H9 (cell line): ENCODE measurements at regions not wholly inside any gene's neighbourhood (a gene's known extent, or its start where the extent isn't known, plus 50 kb on each side); places are given as distances from the start of the nearest gene placed in this dataset.

ENCODE experiments used
- DNase-seq: peaks from one replicate; pipeline ENCODE4 v3.0.0-alpha.2; 2017
- H2AFZ ChIP-seq: one replicate; pipeline ENCODE4 v1.6.1; 2013; ENCODE audit warnings: mild to moderate bottlenecking, low read length, control low read depth, moderate library complexity
- H2AK5ac ChIP-seq: 2 replicates; pipeline ENCODE4 v1.6.1; 2013; ENCODE audit warnings: low read length, control low read depth, mixed read lengths; ENCODE audit not compliant: insufficient read length
- H2BK120ac ChIP-seq: one replicate; pipeline ENCODE4 v1.6.1; 2013; ENCODE audit warnings: low read depth, mild to moderate bottlenecking, low read length, control low read depth, inconsistent platforms; ENCODE audit not compliant: poor library complexity, severe bottlenecking
- H2BK12ac ChIP-seq: 2 replicates; pipeline ENCODE4 v1.6.1; 2013; ENCODE audit warnings: low read length, control low read depth, mixed read lengths, low read depth; ENCODE audit not compliant: insufficient read length
- H2BK15ac ChIP-seq: 2 replicates; pipeline ENCODE4 v1.6.1; 2013; ENCODE audit warnings: low read depth, low read length, control low read depth
- H2BK20ac ChIP-seq: one replicate; pipeline ENCODE4 v1.6.1; 2013; ENCODE audit warnings: low read depth, mild to moderate bottlenecking, low read length, control low read depth, inconsistent platforms; ENCODE audit not compliant: poor library complexity, severe bottlenecking
- H2BK5ac ChIP-seq: 2 replicates; pipeline ENCODE4 v1.6.1; 2013; ENCODE audit warnings: low read length, control low read depth, mixed read lengths; ENCODE audit not compliant: insufficient read length
- H3K14ac ChIP-seq: 2 replicates; pipeline ENCODE4 v1.6.1; 2013; ENCODE audit warnings: low read length, control low read depth; ENCODE audit not compliant: insufficient read depth
- H3K18ac ChIP-seq: 2 replicates; pipeline ENCODE4 v1.6.1; 2013; ENCODE audit warnings: low read depth, mild to moderate bottlenecking, mixed read lengths, low read length, control low read depth; ENCODE audit not compliant: insufficient read length
- H3K23ac ChIP-seq: 2 replicates; pipeline ENCODE4 v1.6.1; 2013; ENCODE audit warnings: low read length, control low read depth, mixed read lengths, low read depth; ENCODE audit not compliant: insufficient read length
- H3K23me2 ChIP-seq: 2 replicates; pipeline ENCODE4 v1.6.1; 2013; ENCODE audit warnings: low read depth, mild to moderate bottlenecking, mixed read lengths, low read length, control low read depth; ENCODE audit not compliant: insufficient read length, poor library complexity, severe bottlenecking
- H3K27ac ChIP-seq: 2 replicates; pipeline ENCODE4 v1.5.1; 2013; ENCODE audit warnings: low read length, control low read depth, mixed read lengths, low read depth; ENCODE audit not compliant: insufficient read length
- H3K27me3 ChIP-seq: 2 replicates; pipeline ENCODE4 v1.6.1; 2013; ENCODE audit warnings: low read length, control low read depth, inconsistent platforms; ENCODE audit not compliant: insufficient read depth
- H3K4ac ChIP-seq: 2 replicates; pipeline ENCODE4 v1.6.1; 2013; ENCODE audit warnings: low read depth, mild to moderate bottlenecking, control low read depth, inconsistent platforms, low read length, moderate library complexity
- H3K4me1 ChIP-seq: 2 replicates; pipeline ENCODE4 v1.6.1; 2013; ENCODE audit warnings: low read length, control low read depth, inconsistent platforms; ENCODE audit not compliant: insufficient read depth
- H3K4me2 ChIP-seq: 2 replicates; pipeline ENCODE4 v1.6.1; 2013; ENCODE audit warnings: low read length, control low read depth, mixed read lengths; ENCODE audit not compliant: insufficient read length, insufficient read depth
- H3K56ac ChIP-seq: 2 replicates; pipeline ENCODE4 v1.6.1; 2013; ENCODE audit warnings: low read depth, mild to moderate bottlenecking, mixed read lengths, low read length, control low read depth; ENCODE audit not compliant: insufficient read length
- H3K79me1 ChIP-seq: 2 replicates; pipeline ENCODE4 v1.6.1; 2013; ENCODE audit warnings: low read depth, mild to moderate bottlenecking, moderate library complexity, low read length, control low read depth, inconsistent platforms; ENCODE audit not compliant: insufficient read depth, poor library complexity, severe bottlenecking
- H3K79me2 ChIP-seq: 2 replicates; pipeline ENCODE4 v1.6.1; 2013; ENCODE audit warnings: low read length, control low read depth, inconsistent platforms; ENCODE audit not compliant: insufficient read depth
- H3K9ac ChIP-seq: 2 replicates; pipeline ENCODE4 v1.6.1; 2013; ENCODE audit warnings: low read length, control low read depth, mixed read lengths; ENCODE audit not compliant: insufficient read length; ENCODE audit errors: extremely low read depth
- H3K9me3 ChIP-seq: one replicate; pipeline ENCODE4 v1.6.1; 2013; ENCODE audit warnings: low read depth, low read length, inconsistent platforms; ENCODE audit not compliant: control insufficient read depth
- H3T11ph ChIP-seq: one replicate; pipeline ENCODE4 v1.6.1; 2013; ENCODE audit warnings: mild to moderate bottlenecking, low read length, control low read depth, inconsistent platforms
- H4K20me1 ChIP-seq: one replicate; pipeline ENCODE4 v1.6.1; 2013; ENCODE audit not compliant: control insufficient read depth, insufficient read length, insufficient read depth
- H4K5ac ChIP-seq: 2 replicates; pipeline ENCODE4 v1.6.1; 2013; ENCODE audit warnings: low read depth, mild to moderate bottlenecking, mixed read lengths, low read length, control low read depth; ENCODE audit not compliant: insufficient read length
- H4K8ac ChIP-seq: replicated peaks from 2 replicates; pipeline ENCODE4 v1.6.1; 2013; ENCODE audit warnings: low read length, control low read depth, mixed read lengths, low read depth; ENCODE audit not compliant: insufficient read length
- H4K91ac ChIP-seq: 2 replicates; pipeline ENCODE4 v1.6.1; 2013; ENCODE audit warnings: low read depth, mild to moderate bottlenecking, moderate library complexity, mixed read lengths, low read length, control low read depth; ENCODE audit not compliant: insufficient read length
- H3K27ac Mint-ChIP-seq, 3 experiments: 2 replicates in 2 of 3; 3 replicates in 1 of 3; pipeline ENCODE4 v1.8.0; 2020 to 2021; ENCODE audit warnings: mixed read lengths in 3 of 3, mild to moderate bottlenecking in 1 of 3, moderate library complexity in 1 of 3
- H3K27me3 Mint-ChIP-seq: 2 replicates; pipeline ENCODE4 v1.8.0; 2021; ENCODE audit warnings: low read depth, mild to moderate bottlenecking, moderate library complexity, mixed read lengths
- H3K36me3 Mint-ChIP-seq, 3 experiments: 2 replicates in 2 of 3; 3 replicates in 1 of 3; pipeline ENCODE4 v1.8.0; 2020 to 2021; ENCODE audit warnings: low read depth in 3 of 3, mixed read lengths in 3 of 3; ENCODE audit not compliant: insufficient read depth in 1 of 3
- H3K4me1 Mint-ChIP-seq, 2 experiments: 2 replicates each; pipeline ENCODE4 v1.8.0; 2020; ENCODE audit warnings: mixed read lengths in 2 of 2
- H3K4me3 Mint-ChIP-seq, 2 experiments: 2 replicates in 1 of 2; 3 replicates in 1 of 2; pipeline ENCODE4 v1.8.0; 2020 to 2021; ENCODE audit warnings: mild to moderate bottlenecking in 2 of 2, mixed read lengths in 2 of 2, moderate library complexity in 1 of 2
- H3K9me3 Mint-ChIP-seq, 2 experiments: 2 replicates in 1 of 2; 3 replicates in 1 of 2; pipeline ENCODE4 v1.8.0; 2020; ENCODE audit warnings: mild to moderate bottlenecking in 2 of 2, mixed read lengths in 2 of 2, moderate library complexity in 1 of 2
- CTCF ChIP-seq: fragments of 200-600 bp; sonication (generic); conservative IDR thresholded peaks from 3 replicates; pipeline ENCODE4 v1.8.0; 2021; ENCODE audit warnings: antibody characterized with exemption, mild to moderate bottlenecking
- WGBS: extraction: QIAGEN DNeasy Blood & Tissue Kit; methylation state at CpG from one replicate; pipeline ENCODE4 v1.1.7; 2013; ENCODE audit warnings: missing lambda C conversion rate, low lambda C conversion rate, mixed read lengths; ENCODE audit not compliant: insufficient read length; ENCODE audit errors: extremely low coverage; 5-methylcytosine and 5-hydroxymethylcytosine counted together

GRCh38 chr16:55030944-55031343 lies 100.3 kb downstream of the IRX5 start:
- no peak overlapping the region for H2AK5ac ChIP-seq
- Mint-ChIP-seq H3K4me1 (peaks cover 2 to 3% of the 10 kb centered on the region in 2 experiments; a peak in 3 of 4 replicates), H3K4me3 (no peak overlapping the region), H3K27ac (no peak overlapping the region), H3K36me3 (peaks cover 0 to 7% (median 0%) of the 10 kb centered on the region in 3 experiments; a peak in 3 of 7 replicates), H3K27me3 (peaks cover 20% of the 10 kb centered on the region), H3K9me3 (peaks cover 8 to 12% of the 10 kb centered on the region in 2 experiments; a peak in 4 of 5 replicates)
- no peak overlapping the region for H3K56ac ChIP-seq
- no peak overlapping the region for H3K14ac ChIP-seq
- H2BK15ac ChIP-seq: no peak overlapping the region
- H3K4me2 ChIP-seq: no peak overlapping the region
- H3K27me3 ChIP-seq: no peaks in the 10 kb centered on the region
- H3K4me1 ChIP-seq: no peaks in the 10 kb centered on the region
- no peaks in the 10 kb centered on the region for H3K23me2 ChIP-seq
- no peak overlapping the region for H3K27ac ChIP-seq
- H4K91ac ChIP-seq: no peak overlapping the region
- no peak overlapping the region for H3K18ac ChIP-seq
- H2BK5ac ChIP-seq: no peak overlapping the region
- H3K9ac ChIP-seq: no peak overlapping the region
- no peak overlapping the region for H3K23ac ChIP-seq
- no peak overlapping the region for H3K4ac ChIP-seq
- H4K8ac ChIP-seq: no peak overlapping the region
- no peak overlapping the region for H2BK12ac ChIP-seq
- no CpG with 5 or more reads among the region's 5 CpGs for WGBS
- no peaks in the 10 kb centered on the region for H3K9me3 ChIP-seq
- H2BK20ac ChIP-seq: no peak overlapping the region
- H4K20me1 ChIP-seq: no peaks in the 10 kb centered on the region
- DNase-seq: no peak
- no peaks in the 10 kb centered on the region for H3K79me2 ChIP-seq
- H2BK120ac ChIP-seq: no peak overlapping the region
- no peak for TF ChIP-seq CTCF
- no peaks in the 10 kb centered on the region for H3K79me1 ChIP-seq
- no peak overlapping the region for H3T11ph ChIP-seq
- no peak overlapping the region for H2AFZ ChIP-seq
- H4K5ac ChIP-seq: no peak overlapping the region
